NCI-H446 treated with DMSO at 0.1 percent for 48 hours (cell line): ENCODE measurements at regions not wholly inside any gene's neighbourhood (a gene's known extent, or its start where the extent isn't known, plus 50 kb on each side); places are given as distances from the start of the nearest gene placed in this dataset.

ENCODE experiments used
- DNase-seq: peaks from one replicate; lab custom pipeline; 2025; lab: John Stamatoyannopoulos, UW

GRCh38 chrX:45309801-45310200, 109.1 kb upstream of the DIPK2B start:
- no peak for DNase-seq

GRCh38 chrX:45309096-45309495, 108.4 kb upstream of the DIPK2B start:
- no peak for DNase-seq

GRCh38 chrX:45306794-45307193, 106.1 kb upstream of the DIPK2B start:
- no peak for DNase-seq

- DNase-seq: no peak
These were observed 100.0 kb upstream of the DIPK2B start for GRCh38 chrX:45300638-45301037.

- no peak for DNase-seq
These were observed 94.7 kb upstream of the DIPK2B start for GRCh38 chrX:45295259-45295986.

GRCh38 chrX:45274576-45274975, 73.9 kb upstream of the DIPK2B start:
- DNase-seq: no peak

GRCh38 chrX:45267007-45267406, 66.3 kb upstream of the DIPK2B start:
- DNase-seq: no peak

GRCh38 chrX:45266456-45266855, 65.8 kb upstream of the DIPK2B start:
- no peak for DNase-seq

- DNase-seq: no peak
These were observed 64.2 kb upstream of the DIPK2B start for GRCh38 chrX:45264865-45265264.

- DNase-seq: no peak
These were observed 60.8 kb upstream of the DIPK2B start for GRCh38 chrX:45261471-45261870.

GRCh38 chrX:45261005-45261404, 60.3 kb upstream of the DIPK2B start:
- no peak for DNase-seq

GRCh38 chrX:45258731-45259402, 58.2 kb upstream of the DIPK2B start:
- no peak for DNase-seq
